Sigmoid colon (tissue), 6 donors: ENCODE measurements at regions not wholly inside any gene's neighbourhood (a gene's known extent, or its start where the extent isn't known, plus 50 kb on each side); places are given as distances from the start of the nearest gene placed in this dataset.

Source experiments
- DNase-seq: peaks from one replicate; pipeline ENCODE4 v3.0.0-alpha.2; 2019
- H3K27ac ChIP-seq, 4 donors: fragments of 200-600 bp; sonication (generic); one replicate each; pipeline ENCODE4 v1.5.1; 2016 to 2019; ENCODE audit warnings: mild to moderate bottlenecking in 1 of 4
- H3K27me3 ChIP-seq, 3 donors: fragments of 200-600 bp; sonication (generic); one replicate each; pipeline ENCODE4 v1.5.1; 2019; ENCODE audit warnings: mild to moderate bottlenecking in 1 of 3
- H3K36me3 ChIP-seq, 4 donors: fragments of 200-600 bp; sonication (generic); one replicate each; pipeline ENCODE4 v1.5.1; 2016 to 2019
- H3K4me1 ChIP-seq, 4 donors: fragments of 200-600 bp; sonication (generic); one replicate each; pipeline ENCODE4 v1.5.1; 2017 to 2019
- H3K4me3 ChIP-seq, 4 donors: fragments of 200-600 bp; sonication (generic); one replicate each; pipeline ENCODE4 v1.5.1; 2017 to 2019; ENCODE audit warnings: mild to moderate bottlenecking in 2 of 4, moderate library complexity in 1 of 4
- H3K9me3 ChIP-seq, 4 donors: fragments of 200-600 bp in 3 of 4; sonication (generic) in 3 of 4; one replicate each; pipeline versions ENCODE4 v1.5.1 to v1.6.1; 2013 to 2019
- EP300 ChIP-seq, 4 donors: sonication (generic); formaldehyde crosslinking; IDR thresholded peaks; one replicate each; pipeline ENCODE4 v1.6.1; 2017; ENCODE audit warnings: antibody characterized with exemption in 4 of 4
- POLR2A ChIP-seq, 2 donors: fragments of 450-650 bp; IDR thresholded peaks; one replicate each; pipeline ENCODE4 v1.6.1; 2016; ENCODE audit warnings: antibody characterized with exemption in 2 of 2, mild to moderate bottlenecking in 2 of 2, moderate library complexity in 2 of 2
- POLR2AphosphoS5 ChIP-seq, 4 donors: sonication (generic); formaldehyde crosslinking; IDR thresholded peaks; one replicate each; pipeline ENCODE4 v1.6.1; 2017; ENCODE audit warnings: antibody characterized with exemption in 4 of 4
- WGBS, 2 donors: extraction: QIAGEN DNeasy Blood & Tissue Kit; methylation state at CpG; one replicate each; pipeline ENCODE4 v1.1.7; 2013; 5-methylcytosine and 5-hydroxymethylcytosine counted together
- intact Hi-C: fragments of 100-400 bp; cut with DNase I; formaldehyde crosslinking; loops from one replicate; pipeline ENCODE4 v1.15.1; 2023
- TF ChIP-seq, protein P1 (sequence below), 4 experiments: fragments of 450-650 bp in 3 of 4; fragments of 200-600 bp in 1 of 4; IDR thresholded peaks; one replicate each; pipeline ENCODE4 v1.5.1; 2016 to 2019; ENCODE audit warnings: antibody characterized with exemption in 4 of 4, mild to moderate bottlenecking in 3 of 4, moderate library complexity in 2 of 4
- donor health status: healthy with polysubstance abuse.
- donor health status: healthy.

DNA sequence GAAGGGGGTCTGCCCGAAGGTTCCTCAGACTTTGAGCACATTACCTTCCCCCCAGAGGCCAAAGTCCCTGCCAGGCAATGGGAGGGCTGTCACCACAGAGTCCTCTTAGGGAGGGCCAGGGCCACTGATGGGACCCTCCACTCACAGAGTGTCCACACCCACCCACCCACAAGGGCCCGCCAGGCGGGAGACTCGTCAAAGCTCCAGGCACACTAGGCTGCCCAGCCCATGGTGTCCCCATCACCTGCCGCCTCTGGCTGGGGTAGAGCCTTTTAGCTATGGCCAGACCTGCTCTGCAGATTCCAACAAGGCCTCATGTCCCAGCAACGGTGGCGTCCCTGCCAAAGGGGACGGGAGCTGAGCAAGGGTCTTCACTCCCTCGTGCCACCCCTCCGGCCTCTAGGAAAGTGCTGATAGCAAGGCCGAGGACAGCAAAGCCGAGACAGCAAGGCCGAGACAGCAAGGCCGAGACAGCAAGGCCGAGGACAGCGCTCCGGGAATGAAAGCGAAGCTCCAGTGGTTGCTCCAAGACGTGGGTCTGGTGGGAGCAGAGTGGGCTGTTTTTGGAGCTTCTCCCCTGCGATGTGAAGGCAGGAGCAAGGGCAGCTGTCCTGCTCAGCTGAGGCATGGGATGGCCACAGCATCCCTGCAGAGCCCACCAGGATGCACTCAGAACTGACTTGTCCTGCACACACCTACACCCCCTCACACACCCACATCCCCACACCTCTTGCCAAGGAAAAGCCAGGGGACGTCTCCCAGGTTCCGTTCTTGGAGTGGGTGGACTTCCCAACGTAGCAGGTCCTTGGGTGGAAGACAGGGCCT is 123.4 kb downstream of the CRYAA start:
- Histone ChIP-seq H3K9me3 (peaks cover 0 to 5% (median 2%) of the 10 kb centered on the region in 4 donors), H3K27ac (no peak overlapping the region), H3K4me1 (no peaks in the 10 kb centered on the region), H3K36me3 (no peaks in the 10 kb centered on the region), H3K27me3 (peaks cover 0 to 5% (median 0%) of the 10 kb centered on the region in 3 donors), H3K4me3 (no peak overlapping the region)
- TF ChIP-seq POLR2A (IDR thresholded peaks at IDR 0.05) (no peak), EP300 (IDR thresholded peaks at IDR 0.05) (no peak), POLR2AphosphoS5 (IDR thresholded peaks at IDR 0.05) (no peak)
- TF ChIP-seq, protein P1, sequence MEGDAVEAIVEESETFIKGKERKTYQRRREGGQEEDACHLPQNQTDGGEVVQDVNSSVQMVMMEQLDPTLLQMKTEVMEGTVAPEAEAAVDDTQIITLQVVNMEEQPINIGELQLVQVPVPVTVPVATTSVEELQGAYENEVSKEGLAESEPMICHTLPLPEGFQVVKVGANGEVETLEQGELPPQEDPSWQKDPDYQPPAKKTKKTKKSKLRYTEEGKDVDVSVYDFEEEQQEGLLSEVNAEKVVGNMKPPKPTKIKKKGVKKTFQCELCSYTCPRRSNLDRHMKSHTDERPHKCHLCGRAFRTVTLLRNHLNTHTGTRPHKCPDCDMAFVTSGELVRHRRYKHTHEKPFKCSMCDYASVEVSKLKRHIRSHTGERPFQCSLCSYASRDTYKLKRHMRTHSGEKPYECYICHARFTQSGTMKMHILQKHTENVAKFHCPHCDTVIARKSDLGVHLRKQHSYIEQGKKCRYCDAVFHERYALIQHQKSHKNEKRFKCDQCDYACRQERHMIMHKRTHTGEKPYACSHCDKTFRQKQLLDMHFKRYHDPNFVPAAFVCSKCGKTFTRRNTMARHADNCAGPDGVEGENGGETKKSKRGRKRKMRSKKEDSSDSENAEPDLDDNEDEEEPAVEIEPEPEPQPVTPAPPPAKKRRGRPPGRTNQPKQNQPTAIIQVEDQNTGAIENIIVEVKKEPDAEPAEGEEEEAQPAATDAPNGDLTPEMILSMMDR (IDR thresholded peaks at IDR 0.05): no peak
- DNase-seq: no peak
- intact Hi-C loops: no loop called here
- WGBS, 2 donors: 88% methylated on average over 23 of the region's 23 CpGs

DNA sequence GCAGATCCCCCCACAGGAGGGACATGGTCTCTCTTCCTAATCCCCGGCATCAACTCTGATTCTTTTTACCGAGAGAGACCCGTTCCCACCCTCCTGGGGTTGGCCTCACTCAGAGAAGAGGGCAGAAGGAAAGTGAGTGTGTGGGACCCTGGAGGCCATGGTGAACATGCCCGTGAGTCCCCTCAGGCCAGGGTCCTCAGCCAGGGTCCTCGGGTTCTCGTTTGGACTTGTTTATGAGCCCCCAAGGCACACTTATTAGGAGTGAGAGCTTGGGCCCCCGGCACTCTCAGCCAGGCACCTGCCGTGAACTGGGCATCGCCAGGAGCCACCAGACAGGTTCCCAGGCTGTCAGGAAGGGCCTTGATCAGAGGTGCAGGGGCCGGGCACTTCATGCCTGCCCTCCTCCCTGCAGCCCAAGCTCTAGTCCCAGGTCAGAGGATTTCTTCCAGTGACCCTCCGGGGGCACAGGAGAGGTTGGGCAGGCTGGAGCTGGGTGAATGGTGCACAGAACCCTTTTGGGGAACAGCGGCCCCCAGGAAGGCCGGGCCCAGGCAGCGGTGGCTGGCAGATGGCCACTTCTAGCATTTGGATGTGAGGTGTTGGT is 122.6 kb downstream of the CRYAA start:
- peaks cover 0 to 5% (median 0%) of the 10 kb centered on the region in 3 donors for H3K27me3 ChIP-seq
- 90% methylated on average over 14 of the region's 14 CpGs for WGBS, 2 donors
- H3K4me3 ChIP-seq: no peak overlapping the region
- no peak for TF ChIP-seq POLR2AphosphoS5 (IDR thresholded peaks at IDR 0.05)
- TF ChIP-seq EP300 (IDR thresholded peaks at IDR 0.05): no peak
- TF ChIP-seq, protein P1 (IDR thresholded peaks at IDR 0.05): no peak
- TF ChIP-seq POLR2A (IDR thresholded peaks at IDR 0.05): no peak
- H3K27ac ChIP-seq: no peak overlapping the region
- no peaks in the 10 kb centered on the region for H3K4me1 ChIP-seq
- no peak for DNase-seq
- H3K36me3 ChIP-seq: no peaks in the 10 kb centered on the region
- intact Hi-C loops: no loop called here
- H3K9me3 ChIP-seq: peaks cover 0 to 5% (median 2%) of the 10 kb centered on the region in 4 donors

DNA sequence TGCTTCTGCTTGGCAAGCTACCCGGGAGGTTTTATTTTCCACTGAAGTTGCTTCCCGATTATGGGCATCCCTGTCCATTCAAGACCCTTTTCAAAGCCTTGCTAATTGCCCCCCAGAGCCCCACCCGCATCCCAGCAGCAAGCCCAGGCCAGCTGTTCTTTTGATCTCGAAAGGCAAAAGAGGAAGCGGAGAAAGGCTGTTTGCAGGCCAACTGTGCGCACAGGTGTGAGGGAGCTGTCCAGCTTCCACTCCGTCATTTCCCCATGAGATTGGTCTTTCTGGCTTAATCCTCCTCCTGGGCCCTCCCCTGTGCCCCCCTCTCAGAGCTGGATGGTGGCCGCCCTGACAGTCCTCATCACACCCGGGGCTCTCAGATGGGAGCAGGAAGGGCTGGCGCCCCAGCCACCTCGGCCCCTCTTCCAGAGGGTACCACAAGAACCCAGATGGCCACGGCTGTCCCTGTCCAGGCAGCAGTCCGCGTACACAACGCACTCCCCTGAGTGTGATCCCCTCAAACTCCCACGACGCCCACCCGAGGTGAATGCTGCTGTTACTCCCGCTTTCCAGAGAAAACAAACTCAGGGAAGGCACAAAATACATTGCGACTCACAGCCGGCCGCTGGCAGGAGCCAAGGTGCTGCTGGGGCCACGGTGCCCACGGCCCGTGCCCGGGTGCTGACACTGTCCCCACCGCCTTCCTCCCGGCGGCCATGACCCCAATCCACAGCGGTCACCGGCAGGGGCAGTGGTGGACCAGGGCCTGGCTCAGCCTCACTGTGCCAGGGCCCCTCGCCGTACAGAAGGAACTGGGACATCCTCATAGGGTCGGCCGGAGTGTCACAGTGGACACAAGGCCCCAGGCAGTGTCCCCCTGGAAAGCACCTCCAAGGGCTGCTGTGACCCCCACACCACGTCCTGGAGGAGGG is 121.9 kb downstream of the CRYAA start:
- peaks cover 0 to 5% (median under 1%) of the 10 kb centered on the region in 4 donors for H3K9me3 ChIP-seq
- no peak for DNase-seq
- H3K36me3 ChIP-seq: no peaks in the 10 kb centered on the region
- 75 to 90% methylated on average over 36 of the region's 36 CpGs for WGBS, 2 donors
- H3K27me3 ChIP-seq: peaks cover 0 to 5% (median 0%) of the 10 kb centered on the region in 3 donors
- intact Hi-C loops: no loop called here
- no peak overlapping the region for H3K27ac ChIP-seq
- no peak overlapping the region for H3K4me3 ChIP-seq
- no peak for TF ChIP-seq POLR2A (IDR thresholded peaks at IDR 0.05)
- TF ChIP-seq EP300 (IDR thresholded peaks at IDR 0.05): no peak
- no peak for TF ChIP-seq POLR2AphosphoS5 (IDR thresholded peaks at IDR 0.05)
- TF ChIP-seq, protein P1 (IDR thresholded peaks at IDR 0.05): no peak
- no peaks in the 10 kb centered on the region for H3K4me1 ChIP-seq

DNA sequence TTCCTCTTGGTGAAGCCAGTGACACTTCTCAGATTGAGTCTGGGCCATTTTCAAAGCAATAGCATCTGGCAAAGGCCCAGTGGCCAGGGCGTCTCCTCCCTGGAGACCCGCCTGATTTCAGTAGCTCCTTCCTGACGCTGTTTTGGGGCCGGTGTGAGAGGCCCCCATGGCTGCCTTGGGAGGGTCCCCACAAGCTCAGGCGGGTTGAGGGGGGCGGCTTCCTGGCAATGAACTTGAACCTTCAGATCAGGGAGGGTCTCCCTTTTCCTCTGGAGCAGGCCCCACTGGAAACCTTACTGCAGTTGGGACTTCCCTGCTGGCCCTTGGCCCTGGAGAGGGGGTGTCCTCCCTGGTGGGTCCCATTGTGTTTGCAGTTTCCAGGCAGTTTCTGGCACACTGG is 121.2 kb downstream of the CRYAA start:
- no peaks in the 10 kb centered on the region for H3K36me3 ChIP-seq
- TF ChIP-seq EP300 (IDR thresholded peaks at IDR 0.05): no peak
- no peak for TF ChIP-seq POLR2AphosphoS5 (IDR thresholded peaks at IDR 0.05)
- TF ChIP-seq, protein P1 (IDR thresholded peaks at IDR 0.05): no peak
- no peak for TF ChIP-seq POLR2A (IDR thresholded peaks at IDR 0.05)
- peaks cover 0 to 5% (median 0%) of the 10 kb centered on the region in 4 donors for H3K9me3 ChIP-seq
- no peaks in the 10 kb centered on the region for H3K4me1 ChIP-seq
- no peak for DNase-seq
- no peak overlapping the region for H3K27ac ChIP-seq
- intact Hi-C loops: no loop called here
- WGBS, 2 donors: 81 to 92% methylated on average over 6 of the region's 6 CpGs
- H3K4me3 ChIP-seq: no peak overlapping the region
- H3K27me3 ChIP-seq: no peaks in the 10 kb centered on the region
